ENCODE measurements at regions not wholly inside any gene's neighbourhood (a gene's known extent, or its start where the extent isn't known, plus 50 kb on each side); places are given as distances from the start of the nearest gene placed in this dataset.

- intact Hi-C loops (cut with DNase I), result no loop called here
- Histone ChIP-seq H3K9me3 (no peaks in the 10 kb centered on the region), H3K27ac (no peak overlapping the region), H3K36me3 (ENCODE audit: insufficient read depth in 1 of 2, low read depth in 1 of 2) (no peaks in the 10 kb centered on the region), H3K4me1 (no peaks in the 10 kb centered on the region), H3K27me3 (ENCODE audit: insufficient read depth in 3 of 3, low read length in 2 of 3) (peaks cover 0 to 49% (median 7%) of the 10 kb centered on the region in 3 donors), H3K4me3 (peak overlapping the region; percentile 66)
- WGBS, 3 donors, result 76 to 83% (median 78%) methylated on average over 28 of the region's 28 CpGs
- ATAC-seq (no peak), DNase-seq (no peak)
- TF ChIP-seq, protein P1, sequence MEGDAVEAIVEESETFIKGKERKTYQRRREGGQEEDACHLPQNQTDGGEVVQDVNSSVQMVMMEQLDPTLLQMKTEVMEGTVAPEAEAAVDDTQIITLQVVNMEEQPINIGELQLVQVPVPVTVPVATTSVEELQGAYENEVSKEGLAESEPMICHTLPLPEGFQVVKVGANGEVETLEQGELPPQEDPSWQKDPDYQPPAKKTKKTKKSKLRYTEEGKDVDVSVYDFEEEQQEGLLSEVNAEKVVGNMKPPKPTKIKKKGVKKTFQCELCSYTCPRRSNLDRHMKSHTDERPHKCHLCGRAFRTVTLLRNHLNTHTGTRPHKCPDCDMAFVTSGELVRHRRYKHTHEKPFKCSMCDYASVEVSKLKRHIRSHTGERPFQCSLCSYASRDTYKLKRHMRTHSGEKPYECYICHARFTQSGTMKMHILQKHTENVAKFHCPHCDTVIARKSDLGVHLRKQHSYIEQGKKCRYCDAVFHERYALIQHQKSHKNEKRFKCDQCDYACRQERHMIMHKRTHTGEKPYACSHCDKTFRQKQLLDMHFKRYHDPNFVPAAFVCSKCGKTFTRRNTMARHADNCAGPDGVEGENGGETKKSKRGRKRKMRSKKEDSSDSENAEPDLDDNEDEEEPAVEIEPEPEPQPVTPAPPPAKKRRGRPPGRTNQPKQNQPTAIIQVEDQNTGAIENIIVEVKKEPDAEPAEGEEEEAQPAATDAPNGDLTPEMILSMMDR (IDR thresholded peaks at IDR 0.05), result no peak
Measured at GRCh38 chr6:26225848-26226578, 138.8 kb downstream of the HFE start.

GRCh38 chr6:26226579-26226967 lies 138.4 kb upstream of the BTN3A2 start:
- ATAC-seq (no peak), DNase-seq (no peak)
- Histone ChIP-seq H3K27me3 (ENCODE audit: insufficient read depth in 3 of 3, low read length in 2 of 3) (peaks cover 0 to 49% (median 7%) of the 10 kb centered on the region in 3 donors), H3K27ac (no peak overlapping the region), H3K4me3 (no peak overlapping the region), H3K4me1 (no peaks in the 10 kb centered on the region), H3K36me3 (ENCODE audit: insufficient read depth in 1 of 2, low read depth in 1 of 2) (no peaks in the 10 kb centered on the region), H3K9me3 (no peaks in the 10 kb centered on the region)
- 94 to 97% (median 97%) methylated on average over 3 of the region's 3 CpGs for WGBS, 3 donors
- intact Hi-C loops (cut with DNase I), result no loop called here
- TF ChIP-seq, protein P1 (IDR thresholded peaks at IDR 0.05), result no peak

GRCh38 chr6:26230351-26230750 lies 134.6 kb upstream of the BTN3A2 start:
- Histone ChIP-seq H3K4me1 (peaks cover 19% of the 10 kb centered on the region), H3K36me3 (ENCODE audit: insufficient read depth in 1 of 2, low read depth in 1 of 2) (no peaks in the 10 kb centered on the region), H3K4me3 (no peak overlapping the region), H3K9me3 (no peaks in the 10 kb centered on the region), H3K27ac (no peak overlapping the region), H3K27me3 (ENCODE audit: insufficient read depth in 3 of 3, low read length in 2 of 3) (peaks cover 0 to 64% (median 20%) of the 10 kb centered on the region in 3 donors)
- ATAC-seq, result no peak
- no peak for DNase-seq
- 87 to 90% (median 89%) methylated on average over 5 of the region's 5 CpGs for WGBS, 3 donors
- TF ChIP-seq, protein P1 (IDR thresholded peaks at IDR 0.05), result no peak
- intact Hi-C loops (cut with DNase I), result loop anchor here in 1 of 2 donors (5.0 kb wide), 2 partner anchors 33 to 42 kb away; a partner anchor contains a TSS

DNA sequence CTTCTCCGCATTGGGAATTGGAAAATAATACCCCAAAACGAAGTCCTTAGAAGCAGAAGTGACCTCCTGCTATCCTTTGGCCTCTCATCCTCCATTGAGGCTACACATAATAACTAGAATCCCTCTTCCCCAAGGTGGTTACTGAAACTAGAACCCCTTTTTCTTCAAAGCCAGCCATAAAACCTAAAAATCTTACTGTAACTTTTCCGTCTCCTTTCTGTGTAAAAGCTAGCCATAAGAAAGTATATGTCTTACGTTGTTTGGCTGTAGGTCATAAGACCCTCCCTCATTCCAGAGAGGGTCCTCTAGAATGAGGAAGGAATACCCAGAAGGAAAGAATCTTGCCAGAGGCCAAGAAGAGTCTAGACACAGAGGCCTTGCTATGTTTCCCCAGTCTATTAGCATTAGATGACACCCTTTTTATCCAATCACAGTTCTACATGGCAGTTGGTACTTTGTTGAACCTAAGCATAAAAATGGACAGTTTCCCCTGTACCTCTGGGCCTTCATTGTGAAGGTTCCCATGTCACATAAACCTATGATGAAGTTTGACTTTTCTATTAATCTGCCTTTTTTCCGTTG lies 133.9 kb upstream of the BTN3A2 start:
- peaks cover 0 to 66% (median 17%) of the 10 kb centered on the region in 3 donors for H3K27me3 ChIP-seq (ENCODE audit: insufficient read depth in 3 of 3, low read length in 2 of 3)

More for the DNA sequence above, 133.9 kb upstream of the BTN3A2 start:
- intact Hi-C loops (cut with DNase I), result loop anchor here in 1 of 2 donors (5.0 kb wide), 2 partner anchors 34 to 41 kb away; a partner anchor contains a TSS
- Histone ChIP-seq H3K4me1 (peaks cover 19% of the 10 kb centered on the region), H3K9me3 (no peaks in the 10 kb centered on the region), H3K36me3 (ENCODE audit: insufficient read depth in 1 of 2, low read depth in 1 of 2) (no peaks in the 10 kb centered on the region), H3K4me3 (no peak overlapping the region), H3K27ac (no peak overlapping the region)
- DNase-seq (no peak), ATAC-seq (no peak)
- WGBS, 3 donors, result 95 to 96% (median 95%) methylated on average over 5 of the region's 5 CpGs
- TF ChIP-seq, protein P1 (IDR thresholded peaks at IDR 0.05), result no peak

Measured in psoas muscle (tissue), 7 donors.